ENCODE measurements at regions not wholly inside any gene's neighbourhood (a gene's known extent, or its start where the extent isn't known, plus 50 kb on each side); places are given as distances from the start of the nearest gene placed in this dataset.

- TF ChIP-seq ATF3 (IDR thresholded peaks at IDR 0.05) (peak; percentile 48; the same call in 1 of the 2 replicates), ATF3 (CRISPR knock-in tag; conservative IDR thresholded peaks at IDR 0.05) (no peak), MBD1 (CRISPR knock-in tag; IDR thresholded peaks at IDR 0.05) (no peak), JUN (IDR thresholded peaks at IDR 0.05; ENCODE audit: borderline replicate concordance, low read depth, low read length) (0 out of 2 replicates have a peak, but pooled peaks have one; percentile 42), JUN (CRISPR knock-in tag; IDR thresholded peaks at IDR 0.05; ENCODE audit: borderline replicate concordance) (no peak), ZNF318 (IDR thresholded peaks at IDR 0.05; ENCODE audit: borderline replicate concordance in 1 of 2, low read depth in 1 of 2) (no peak), RBM25 (IDR thresholded peaks at IDR 0.05; ENCODE audit: low read depth, low read length, severe bottlenecking) (no peak), SIX5 (IDR thresholded peaks at IDR 0.05; ENCODE audit: borderline replicate concordance in 1 of 2, insufficient read depth in 1 of 2, low read depth in 1 of 2, low read length in 2 of 2) (no peak), IRF9 (tag; IDR thresholded peaks at IDR 0.05) (no peak), CTCF (IDR thresholded peaks at IDR 0.05 in 2 of 3, conservative IDR thresholded peaks at IDR 0.05 in 1 of 3; ENCODE audit: insufficient read depth in 2 of 3, low read depth in 1 of 3, low read length in 3 of 3) (no peak), JUND (IDR thresholded peaks at IDR 0.05; ENCODE audit: borderline replicate concordance, low read depth, low read length) (peak; percentile 67), JUND (tag; IDR thresholded peaks at IDR 0.05; ENCODE audit: borderline replicate concordance, low read depth, low read length) (peak; percentile 52; the same call in 1 of the 3 replicates), FOXA1 (IDR thresholded peaks at IDR 0.05; ENCODE audit: borderline replicate concordance) (no peak)
Observed at GRCh38 chr10:29120216-29120615, 168.7 kb upstream of the LYZL1 start (continued).
